Caco-2 (cell line): ENCODE measurements at regions not wholly inside any gene's neighbourhood (a gene's known extent, or its start where the extent isn't known, plus 50 kb on each side); places are given as distances from the start of the nearest gene placed in this dataset.
A peak's percentile ranks its signal among the peaks of the same experiment; 100 is the strongest.

Experiments used
- BruUV-seq: library from RNA; stranded (reverse); fragments of 400-500 nt; replicated peaks from 2 replicates; lab custom pipeline; 2021; lab: Mats Ljungman, UMichigan
- CTCF ChIA-PET: fragments of 300-600 bp; sonication (Branson Sonifier 250); formaldehyde crosslinking; loops from one replicate; lab custom pipeline; 2022; ENCODE audit warnings: antibody characterized with exemption; lab: Charles Lee
- POLR2A ChIA-PET: fragments of 300-600 bp; sonication (Branson Sonifier 250); formaldehyde crosslinking; loops from one replicate; lab custom pipeline; 2022; ENCODE audit warnings: antibody characterized with exemption; lab: Charles Lee
- DNase-seq, 2 experiments: peaks; one replicate each; pipeline versions ENCODE4 v3.0.0 to v3.0.0-alpha.2; 2020 to 2022
- H3K27me3 ChIP-seq: replicated peaks from 2 replicates; pipeline ENCODE4 v1.6.0; 2011; ENCODE audit warnings: low read length; ENCODE audit not compliant: control insufficient read depth, insufficient read depth
- H3K36me3 ChIP-seq: 2 replicates; pipeline ENCODE4 v1.5.1; 2011; ENCODE audit warnings: low read length; ENCODE audit not compliant: control insufficient read depth, insufficient read depth
- H3K4me1 ChIP-seq: fragments of 250-450 bp; sonication (Bioruptor Pico); 2 replicates; pipeline ENCODE4 v1.5.1; 2020; ENCODE audit warnings: mild to moderate bottlenecking
- H3K4me3 ChIP-seq: 2 replicates; pipeline ENCODE4 v1.5.1; 2011; ENCODE audit warnings: low read depth, mild to moderate bottlenecking, control low read depth, low read length
- H3K9me3 ChIP-seq: fragments of 250-450 bp; sonication (Bioruptor Pico); 2 replicates; pipeline ENCODE4 v1.5.1; 2020; ENCODE audit warnings: mild to moderate bottlenecking, moderate library complexity
- H3K27ac Mint-ChIP-seq: one replicate; pipeline ENCODE4 v1.8.0; 2022; ENCODE audit warnings: mixed read lengths; ENCODE audit not compliant: unreplicated experiment
- H3K27me3 Mint-ChIP-seq: one replicate; pipeline ENCODE4 v1.8.0; 2022; ENCODE audit warnings: mixed read lengths; ENCODE audit not compliant: insufficient read depth, unreplicated experiment
- H3K36me3 Mint-ChIP-seq: one replicate; pipeline ENCODE4 v1.8.0; 2022; ENCODE audit warnings: mild to moderate bottlenecking, mixed read lengths; ENCODE audit not compliant: insufficient read depth, unreplicated experiment
- H3K4me1 Mint-ChIP-seq: one replicate; pipeline ENCODE4 v1.8.0; 2022; ENCODE audit warnings: low read depth, mixed read lengths; ENCODE audit not compliant: unreplicated experiment
- H3K4me3 Mint-ChIP-seq: one replicate; pipeline ENCODE4 v1.8.0; 2022; ENCODE audit warnings: mild to moderate bottlenecking, moderate library complexity, mixed read lengths; ENCODE audit not compliant: unreplicated experiment
- H3K9me3 Mint-ChIP-seq: one replicate; pipeline ENCODE4 v1.8.0; 2022; ENCODE audit warnings: mixed read lengths; ENCODE audit not compliant: unreplicated experiment
- intact Hi-C: fragments of 100-400 bp; cut with micrococcal nuclease; formaldehyde crosslinking; loops from one replicate; pipeline ENCODE4 v1.10.0; 2022; ENCODE audit not compliant: unreplicated experiment
- TF ChIP-seq, protein P1 (sequence below), 2 experiments: fragments of 200-600 bp in 1 of 2; IDR thresholded peaks; 1 replicate in 1 of 2; 2 replicates in 1 of 2; pipeline versions ENCODE4 v1.5.1 to v1.8.0; 2011 to 2022; ENCODE audit warnings: antibody characterized with exemption in 1 of 2, control low read depth in 1 of 2, inconsistent platforms in 1 of 2, low read depth in 1 of 2, low read length in 1 of 2, mild to moderate bottlenecking in 1 of 2, moderate library complexity in 1 of 2; ENCODE audit not compliant: insufficient read depth in 1 of 2, severe bottlenecking in 1 of 2, unreplicated experiment in 1 of 2

DNA sequence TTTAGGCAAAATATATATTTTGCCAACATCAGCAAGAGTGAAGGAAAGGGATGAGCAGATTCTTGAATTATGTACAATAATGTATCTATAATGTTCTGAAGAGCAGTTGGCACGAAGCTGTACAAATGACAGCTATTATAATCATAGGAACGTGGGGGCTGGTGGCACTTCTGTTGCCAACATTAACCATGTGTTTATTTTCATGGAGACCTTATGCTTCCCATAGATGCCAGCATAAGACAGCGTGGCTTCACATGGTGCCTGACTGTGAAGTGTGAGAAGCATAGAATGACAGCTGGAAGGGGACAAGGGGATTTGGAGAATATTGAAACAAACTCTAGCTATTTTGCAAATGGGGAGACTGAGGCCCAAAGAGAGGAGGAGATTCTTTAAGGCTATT is 52.6 kb upstream of the ATP10B start:
- H3K27me3 Mint-ChIP-seq: no peaks in the 10 kb centered on the region
- no peak overlapping the region for H3K4me3 Mint-ChIP-seq
- Histone ChIP-seq H3K4me3 (no peak overlapping the region), H3K36me3 (no peaks in the 10 kb centered on the region), H3K27me3 (no peaks in the 10 kb centered on the region), H3K4me1 (peaks cover 60% of the 10 kb centered on the region), H3K9me3 (no peaks in the 10 kb centered on the region)
- ChIA-PET CTCF (interaction anchor here (0.7 kb wide), 1 partner anchor 13 kb away, joined by 3 read pairs; no protein-coding TSS in a partner anchor), POLR2A (no interaction called here)
- H3K9me3 Mint-ChIP-seq: no peaks in the 10 kb centered on the region
- H3K4me1 Mint-ChIP-seq: peaks cover 52% of the 10 kb centered on the region
- BruUV-seq: no TSS peak
- no peaks in the 10 kb centered on the region for H3K36me3 Mint-ChIP-seq
- intact Hi-C loops: loop anchor here (10.0 kb wide), 2 partner anchors 440 to 470 kb away; no protein-coding TSS in a partner anchor
- DNase-seq: no peak
- TF ChIP-seq, protein P1, sequence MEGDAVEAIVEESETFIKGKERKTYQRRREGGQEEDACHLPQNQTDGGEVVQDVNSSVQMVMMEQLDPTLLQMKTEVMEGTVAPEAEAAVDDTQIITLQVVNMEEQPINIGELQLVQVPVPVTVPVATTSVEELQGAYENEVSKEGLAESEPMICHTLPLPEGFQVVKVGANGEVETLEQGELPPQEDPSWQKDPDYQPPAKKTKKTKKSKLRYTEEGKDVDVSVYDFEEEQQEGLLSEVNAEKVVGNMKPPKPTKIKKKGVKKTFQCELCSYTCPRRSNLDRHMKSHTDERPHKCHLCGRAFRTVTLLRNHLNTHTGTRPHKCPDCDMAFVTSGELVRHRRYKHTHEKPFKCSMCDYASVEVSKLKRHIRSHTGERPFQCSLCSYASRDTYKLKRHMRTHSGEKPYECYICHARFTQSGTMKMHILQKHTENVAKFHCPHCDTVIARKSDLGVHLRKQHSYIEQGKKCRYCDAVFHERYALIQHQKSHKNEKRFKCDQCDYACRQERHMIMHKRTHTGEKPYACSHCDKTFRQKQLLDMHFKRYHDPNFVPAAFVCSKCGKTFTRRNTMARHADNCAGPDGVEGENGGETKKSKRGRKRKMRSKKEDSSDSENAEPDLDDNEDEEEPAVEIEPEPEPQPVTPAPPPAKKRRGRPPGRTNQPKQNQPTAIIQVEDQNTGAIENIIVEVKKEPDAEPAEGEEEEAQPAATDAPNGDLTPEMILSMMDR (IDR thresholded peaks at IDR 0.05; ENCODE audit: insufficient read depth in 1 of 2, low read depth in 1 of 2, low read length in 1 of 2, severe bottlenecking in 1 of 2, unreplicated experiment in 1 of 2): no peak
- peak overlapping the region; percentile 59 for H3K27ac Mint-ChIP-seq

GRCh38 chr5:160903551-160903950 is 51.5 kb upstream of the ATP10B start:
- DNase-seq: peak; percentile 32 to 61
- Mint-ChIP-seq H3K4me3 (peak overlapping the region; percentile 40), H3K27me3 (no peaks in the 10 kb centered on the region), H3K27ac (peak overlapping the region; percentile 59), H3K9me3 (no peaks in the 10 kb centered on the region), H3K4me1 (peaks cover 52% of the 10 kb centered on the region), H3K36me3 (no peaks in the 10 kb centered on the region)
- Histone ChIP-seq H3K27me3 (no peaks in the 10 kb centered on the region), H3K4me1 (peaks cover 60% of the 10 kb centered on the region), H3K36me3 (no peaks in the 10 kb centered on the region), H3K9me3 (no peaks in the 10 kb centered on the region), H3K4me3 (no peak overlapping the region)
- CTCF ChIA-PET: no interaction called here
- intact Hi-C loops: loop anchor here (1.0 to 10.0 kb wide), 4 partner anchors 15 to 469 kb away; no protein-coding TSS in a partner anchor
- no TSS peak for BruUV-seq
- TF ChIP-seq, protein P1 (IDR thresholded peaks at IDR 0.05; ENCODE audit: insufficient read depth in 1 of 2, low read depth in 1 of 2, low read length in 1 of 2, severe bottlenecking in 1 of 2, unreplicated experiment in 1 of 2): no peak
- POLR2A ChIA-PET: no interaction called here

DNA sequence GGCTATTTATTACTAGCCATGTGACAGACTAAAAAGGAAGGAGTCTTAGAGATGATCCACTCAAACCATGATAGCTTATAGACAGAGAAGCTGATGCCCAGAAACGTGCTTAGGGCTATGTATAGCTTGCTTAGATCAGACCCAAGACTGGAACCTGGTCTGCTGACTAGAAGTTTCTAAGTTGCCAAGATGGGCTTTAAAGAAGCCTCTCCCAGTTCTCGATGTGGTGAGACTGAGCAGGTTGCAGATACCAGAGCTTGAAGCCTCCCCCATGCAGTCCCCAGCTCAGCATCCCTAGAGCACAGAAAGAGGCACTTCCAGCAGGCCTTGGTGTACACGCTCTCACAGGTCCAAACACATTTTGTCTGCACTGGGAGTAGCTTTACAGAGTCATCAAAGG is 51.1 kb upstream of the ATP10B start:
- H3K4me3 Mint-ChIP-seq: no peak overlapping the region
- intact Hi-C loops: loop anchor here (1.0 to 10.0 kb wide), 4 partner anchors 14 to 468 kb away; no protein-coding TSS in a partner anchor

More for the DNA sequence above, 51.1 kb upstream of the ATP10B start:
- Mint-ChIP-seq H3K27me3 (no peaks in the 10 kb centered on the region), H3K4me1 (peaks cover 52% of the 10 kb centered on the region), H3K9me3 (no peaks in the 10 kb centered on the region), H3K36me3 (no peaks in the 10 kb centered on the region), H3K27ac (peak overlapping the region; percentile 59)
- no TSS peak for BruUV-seq
- peaks cover 5% of the 10 kb centered on the region; the same call in 1 of the 2 replicates for H3K9me3 ChIP-seq
- no peak overlapping the region for H3K4me3 ChIP-seq
- TF ChIP-seq, protein P1 (IDR thresholded peaks at IDR 0.05; ENCODE audit: insufficient read depth in 1 of 2, low read depth in 1 of 2, low read length in 1 of 2, severe bottlenecking in 1 of 2, unreplicated experiment in 1 of 2): no peak
- H3K4me1 ChIP-seq: peaks cover 60% of the 10 kb centered on the region
- H3K27me3 ChIP-seq: no peaks in the 10 kb centered on the region
- no peaks in the 10 kb centered on the region for H3K36me3 ChIP-seq
- CTCF ChIA-PET: no interaction called here
- no peak for DNase-seq
- POLR2A ChIA-PET: no interaction called here
